ENCODE measurements at regions not wholly inside any gene's neighbourhood (a gene's known extent, or its start where the extent isn't known, plus 50 kb on each side); places are given as distances from the start of the nearest gene placed in this dataset.

DNA sequence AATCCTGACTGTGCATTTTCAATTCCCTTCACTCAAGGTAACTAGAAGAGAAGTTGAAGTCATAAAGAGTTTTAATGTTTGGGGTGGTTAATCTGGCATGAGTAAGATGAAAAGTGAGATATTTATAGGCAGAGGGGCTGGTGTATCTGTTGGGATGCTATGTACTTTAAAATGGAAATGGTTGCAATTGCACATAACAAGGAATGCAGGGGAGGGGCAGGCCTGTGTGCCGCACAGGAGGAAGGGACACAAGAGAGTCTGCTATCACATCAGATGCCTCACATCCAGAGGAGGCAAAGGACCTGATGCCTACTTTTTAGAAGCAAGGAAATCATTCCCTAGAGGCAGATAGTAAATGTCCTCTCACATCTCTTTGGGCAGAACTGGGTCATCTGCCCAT, 55.5 kb upstream of the OSMR start:
- Histone ChIP-seq H2BK12ac (ENCODE audit: insufficient read length, low read depth, low read length) (no peak overlapping the region), H2AK5ac (ENCODE audit: insufficient read length, low read length) (no peak overlapping the region), H2BK15ac (ENCODE audit: low read depth, low read length) (no peak overlapping the region), H3K79me1 (ENCODE audit: insufficient read depth, low read depth, low read length, poor library complexity, severe bottlenecking) (no peaks in the 10 kb centered on the region), H4K91ac (ENCODE audit: insufficient read length, low read depth, low read length) (no peak overlapping the region), H3K14ac (ENCODE audit: insufficient read depth, low read length) (no peak overlapping the region), H3K23ac (ENCODE audit: insufficient read length, low read depth, low read length) (no peak overlapping the region), H3K9ac (ENCODE audit: extremely low read depth, insufficient read length, low read length) (no peak overlapping the region), H3K27me3 (ENCODE audit: insufficient read depth, low read length) (no peaks in the 10 kb centered on the region), H3K4me2 (ENCODE audit: insufficient read depth, insufficient read length, low read length) (no peak overlapping the region), H2BK120ac (ENCODE audit: low read depth, low read length, poor library complexity, severe bottlenecking) (no peak overlapping the region), H4K8ac (replicated peaks; ENCODE audit: insufficient read length, low read depth, low read length) (no peak overlapping the region), H3K79me2 (ENCODE audit: insufficient read depth, low read length) (no peaks in the 10 kb centered on the region), H3T11ph (ENCODE audit: low read length) (no peak overlapping the region), H2AFZ (ENCODE audit: low read length) (no peak overlapping the region), H3K27ac (ENCODE audit: insufficient read length, low read depth, low read length) (no peak overlapping the region), H4K20me1 (ENCODE audit: control insufficient read depth, insufficient read depth, insufficient read length) (no peaks in the 10 kb centered on the region), H2BK20ac (ENCODE audit: low read depth, low read length, poor library complexity, severe bottlenecking) (no peak overlapping the region), H3K4me1 (ENCODE audit: insufficient read depth, low read length) (no peaks in the 10 kb centered on the region), H4K5ac (ENCODE audit: insufficient read length, low read depth, low read length) (no peak overlapping the region), H2BK5ac (ENCODE audit: insufficient read length, low read length) (no peak overlapping the region), H3K18ac (ENCODE audit: insufficient read length, low read depth, low read length) (no peak overlapping the region), H3K9me3 (ENCODE audit: control insufficient read depth, low read depth, low read length) (no peaks in the 10 kb centered on the region), H3K23me2 (ENCODE audit: insufficient read length, low read depth, low read length, poor library complexity, severe bottlenecking) (no peaks in the 10 kb centered on the region), H3K4ac (ENCODE audit: low read depth, low read length) (no peak overlapping the region), H3K56ac (ENCODE audit: insufficient read length, low read depth, low read length) (no peak overlapping the region)
- Mint-ChIP-seq H3K9me3 (peaks cover 12 to 14% of the 10 kb centered on the region in 2 experiments), H3K4me1 (no peaks in the 10 kb centered on the region), H3K27ac (no peak overlapping the region), H3K27me3 (ENCODE audit: low read depth) (no peaks in the 10 kb centered on the region), H3K4me3 (no peak overlapping the region), H3K36me3 (ENCODE audit: insufficient read depth in 1 of 3, low read depth in 3 of 3) (peaks cover 0 to 5% (median 0%) of the 10 kb centered on the region in 3 experiments; a peak in 1 of 7 replicates)
- DNase-seq, result no peak
- no CpG with 5 or more reads among the region's 1 CpG for WGBS (ENCODE audit: extremely low coverage, insufficient read length, low lambda C conversion rate)
- TF ChIP-seq, protein P1, sequence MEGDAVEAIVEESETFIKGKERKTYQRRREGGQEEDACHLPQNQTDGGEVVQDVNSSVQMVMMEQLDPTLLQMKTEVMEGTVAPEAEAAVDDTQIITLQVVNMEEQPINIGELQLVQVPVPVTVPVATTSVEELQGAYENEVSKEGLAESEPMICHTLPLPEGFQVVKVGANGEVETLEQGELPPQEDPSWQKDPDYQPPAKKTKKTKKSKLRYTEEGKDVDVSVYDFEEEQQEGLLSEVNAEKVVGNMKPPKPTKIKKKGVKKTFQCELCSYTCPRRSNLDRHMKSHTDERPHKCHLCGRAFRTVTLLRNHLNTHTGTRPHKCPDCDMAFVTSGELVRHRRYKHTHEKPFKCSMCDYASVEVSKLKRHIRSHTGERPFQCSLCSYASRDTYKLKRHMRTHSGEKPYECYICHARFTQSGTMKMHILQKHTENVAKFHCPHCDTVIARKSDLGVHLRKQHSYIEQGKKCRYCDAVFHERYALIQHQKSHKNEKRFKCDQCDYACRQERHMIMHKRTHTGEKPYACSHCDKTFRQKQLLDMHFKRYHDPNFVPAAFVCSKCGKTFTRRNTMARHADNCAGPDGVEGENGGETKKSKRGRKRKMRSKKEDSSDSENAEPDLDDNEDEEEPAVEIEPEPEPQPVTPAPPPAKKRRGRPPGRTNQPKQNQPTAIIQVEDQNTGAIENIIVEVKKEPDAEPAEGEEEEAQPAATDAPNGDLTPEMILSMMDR (conservative IDR thresholded peaks at IDR 0.05), result no peak

Measured in H9 (cell line).